ENCODE measurements at regions not wholly inside any gene's neighbourhood (a gene's known extent, or its start where the extent isn't known, plus 50 kb on each side); places are given as distances from the start of the nearest gene placed in this dataset.

DNA sequence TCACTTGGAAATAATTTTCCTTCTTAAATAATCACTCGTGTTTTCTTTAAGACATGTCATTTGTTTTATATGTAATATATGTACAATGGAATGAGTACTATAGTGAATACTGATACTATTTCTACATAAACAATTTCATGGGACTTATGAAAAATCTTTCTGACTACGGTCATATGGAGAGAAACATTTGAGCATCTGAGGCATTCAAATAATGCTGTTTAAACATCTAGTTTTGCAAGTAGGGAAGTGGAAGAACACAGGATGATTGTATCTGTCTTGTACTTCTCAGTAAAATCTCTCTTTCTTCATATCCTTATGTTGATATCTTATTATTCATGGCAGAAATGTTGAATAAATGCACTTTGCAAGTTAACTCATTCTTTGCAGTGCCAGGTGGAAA is 599.5 kb upstream of the KCNMB2 start:
- intact Hi-C loops (cut with micrococcal nuclease): no loop called here

DNA sequence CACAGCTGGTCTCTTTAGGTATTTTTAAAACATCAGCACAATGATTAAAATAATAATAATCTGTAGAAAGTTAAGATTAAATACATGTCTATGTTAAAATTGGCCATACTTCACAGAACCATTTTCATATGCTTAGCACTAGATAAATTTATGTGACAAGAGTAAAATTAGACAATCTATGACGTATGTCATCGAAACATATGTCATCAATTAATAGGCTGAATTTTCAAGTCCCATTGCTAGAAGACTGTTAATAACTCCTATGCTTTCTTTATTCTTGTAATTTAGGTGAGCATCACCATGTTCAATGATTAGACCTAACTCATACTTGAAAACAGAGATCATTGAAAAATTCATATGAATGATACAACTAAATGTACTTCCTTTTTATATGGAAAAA is 593.3 kb upstream of the KCNMB2 start:
- Histone ChIP-seq H3K4me3 (ENCODE audit: control extremely low read depth in 1 of 5, extremely low read depth in 1 of 5, insufficient read depth in 1 of 5, low read depth in 2 of 5, low read length in 4 of 5) (no peak overlapping the region), H3K4me2 (replicated peaks; ENCODE audit: low read depth, low read length, poor library complexity, severe bottlenecking) (no peak overlapping the region), H3K36me3 (replicated peaks in 1 of 2; ENCODE audit: control extremely low read depth in 1 of 2, control insufficient read depth in 1 of 2, extremely low read depth in 1 of 2, insufficient read depth in 2 of 2, low read length in 1 of 2) (no peaks in the 10 kb centered on the region), H3K27ac (ENCODE audit: low read length in 2 of 2) (no peak overlapping the region), H4K20me1 (ENCODE audit: control insufficient read depth, insufficient read depth, low read length, poor library complexity, severe bottlenecking) (no peaks in the 10 kb centered on the region), H3K79me2 (ENCODE audit: control insufficient read depth, insufficient read depth, low read length) (no peaks in the 10 kb centered on the region), H3K27me3 (replicated peaks in 1 of 4; ENCODE audit: control extremely low read depth in 1 of 4, control insufficient read depth in 3 of 4, insufficient read depth in 4 of 4, low read length in 3 of 4) (no peaks in the 10 kb centered on the region), H2AFZ (ENCODE audit: insufficient read depth, low read depth, low read length, poor library complexity, severe bottlenecking) (no peak overlapping the region), H3K9ac (ENCODE audit: low read length) (no peak overlapping the region), H3K4me1 (ENCODE audit: control insufficient read depth in 2 of 2, insufficient read depth in 2 of 2, low read length in 2 of 2) (peaks cover 9 to 11% of the 10 kb centered on the region in 2 donors), H3K9me3 (ENCODE audit: control extremely low read depth in 1 of 3, control insufficient read depth in 2 of 3, insufficient read depth in 1 of 3, low read length in 2 of 3) (no peaks in the 10 kb centered on the region)
- ATAC-seq (ENCODE audit: low read depth) (no peak), DNase-seq (no peak)
- WGBS (ENCODE audit: insufficient coverage): no CpG with 5 or more reads among the region's 2 CpGs
- ChIA-PET POLR2A (no interaction called here), CTCF (no interaction called here)
- H3K27me3 Mint-ChIP-seq: peaks cover 4% of the 10 kb centered on the region
- no peak overlapping the region for H3K27ac Mint-ChIP-seq
- TF ChIP-seq, protein P1, sequence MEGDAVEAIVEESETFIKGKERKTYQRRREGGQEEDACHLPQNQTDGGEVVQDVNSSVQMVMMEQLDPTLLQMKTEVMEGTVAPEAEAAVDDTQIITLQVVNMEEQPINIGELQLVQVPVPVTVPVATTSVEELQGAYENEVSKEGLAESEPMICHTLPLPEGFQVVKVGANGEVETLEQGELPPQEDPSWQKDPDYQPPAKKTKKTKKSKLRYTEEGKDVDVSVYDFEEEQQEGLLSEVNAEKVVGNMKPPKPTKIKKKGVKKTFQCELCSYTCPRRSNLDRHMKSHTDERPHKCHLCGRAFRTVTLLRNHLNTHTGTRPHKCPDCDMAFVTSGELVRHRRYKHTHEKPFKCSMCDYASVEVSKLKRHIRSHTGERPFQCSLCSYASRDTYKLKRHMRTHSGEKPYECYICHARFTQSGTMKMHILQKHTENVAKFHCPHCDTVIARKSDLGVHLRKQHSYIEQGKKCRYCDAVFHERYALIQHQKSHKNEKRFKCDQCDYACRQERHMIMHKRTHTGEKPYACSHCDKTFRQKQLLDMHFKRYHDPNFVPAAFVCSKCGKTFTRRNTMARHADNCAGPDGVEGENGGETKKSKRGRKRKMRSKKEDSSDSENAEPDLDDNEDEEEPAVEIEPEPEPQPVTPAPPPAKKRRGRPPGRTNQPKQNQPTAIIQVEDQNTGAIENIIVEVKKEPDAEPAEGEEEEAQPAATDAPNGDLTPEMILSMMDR (IDR thresholded peaks at IDR 0.05): no peak
- no peak for TF ChIP-seq EZH2 (IDR thresholded peaks at IDR 0.05; ENCODE audit: borderline replicate concordance, insufficient read depth, low read depth, low read length, poor library complexity, severe bottlenecking)
- H3K4me3 Mint-ChIP-seq: no peak overlapping the region
- intact Hi-C loops (cut with micrococcal nuclease): no loop called here
- H3K9me3 Mint-ChIP-seq (ENCODE audit: insufficient read depth): peaks cover 3% of the 10 kb centered on the region
- peaks cover 15% of the 10 kb centered on the region for H3K4me1 Mint-ChIP-seq

More for the DNA sequence above, 599.5 kb upstream of the KCNMB2 start:
- no peak overlapping the region for H3K4me2 ChIP-seq (replicated peaks; ENCODE audit: low read depth, low read length, poor library complexity, severe bottlenecking)
- no peak overlapping the region for H3K4me3 ChIP-seq (ENCODE audit: control extremely low read depth in 1 of 5, extremely low read depth in 1 of 5, insufficient read depth in 1 of 5, low read depth in 2 of 5, low read length in 4 of 5)
- no peak overlapping the region for H3K27ac ChIP-seq (ENCODE audit: low read length in 2 of 2)
- no peak for DNase-seq
- Mint-ChIP-seq H3K9me3 (ENCODE audit: insufficient read depth) (no peaks in the 10 kb centered on the region), H3K4me1 (no peaks in the 10 kb centered on the region), H3K27me3 (peaks cover 12% of the 10 kb centered on the region), H3K4me3 (no peak overlapping the region), H3K27ac (no peak overlapping the region)
- H2AFZ ChIP-seq (ENCODE audit: insufficient read depth, low read depth, low read length, poor library complexity, severe bottlenecking): no peak overlapping the region
- POLR2A ChIA-PET: no interaction called here
- no peak overlapping the region for H3K9ac ChIP-seq (ENCODE audit: low read length)
- H3K9me3 ChIP-seq (ENCODE audit: control extremely low read depth in 1 of 3, control insufficient read depth in 2 of 3, insufficient read depth in 1 of 3, low read length in 2 of 3): no peaks in the 10 kb centered on the region
- TF ChIP-seq, protein P1 (IDR thresholded peaks at IDR 0.05): no peak
- TF ChIP-seq EZH2 (IDR thresholded peaks at IDR 0.05; ENCODE audit: borderline replicate concordance, insufficient read depth, low read depth, low read length, poor library complexity, severe bottlenecking): no peak
- no peaks in the 10 kb centered on the region for H3K4me1 ChIP-seq (ENCODE audit: control insufficient read depth in 2 of 2, insufficient read depth in 2 of 2, low read length in 2 of 2)
- CTCF ChIA-PET: no interaction called here
- no peak for ATAC-seq (ENCODE audit: low read depth)
- no CpG with 5 or more reads among the region's 2 CpGs for WGBS (ENCODE audit: insufficient coverage)
- no peaks in the 10 kb centered on the region for H4K20me1 ChIP-seq (ENCODE audit: control insufficient read depth, insufficient read depth, low read length, poor library complexity, severe bottlenecking)
- no peaks in the 10 kb centered on the region for H3K79me2 ChIP-seq (ENCODE audit: control insufficient read depth, insufficient read depth, low read length)
- no peaks in the 10 kb centered on the region for H3K36me3 ChIP-seq (replicated peaks in 1 of 2; ENCODE audit: control extremely low read depth in 1 of 2, control insufficient read depth in 1 of 2, extremely low read depth in 1 of 2, insufficient read depth in 2 of 2, low read length in 1 of 2)
- H3K27me3 ChIP-seq (replicated peaks in 1 of 4; ENCODE audit: control extremely low read depth in 1 of 4, control insufficient read depth in 3 of 4, insufficient read depth in 4 of 4, low read length in 3 of 4): no peaks in the 10 kb centered on the region
